ENCODE measurements at regions not wholly inside any gene's neighbourhood (a gene's known extent, or its start where the extent isn't known, plus 50 kb on each side); places are given as distances from the start of the nearest gene placed in this dataset.

DNA sequence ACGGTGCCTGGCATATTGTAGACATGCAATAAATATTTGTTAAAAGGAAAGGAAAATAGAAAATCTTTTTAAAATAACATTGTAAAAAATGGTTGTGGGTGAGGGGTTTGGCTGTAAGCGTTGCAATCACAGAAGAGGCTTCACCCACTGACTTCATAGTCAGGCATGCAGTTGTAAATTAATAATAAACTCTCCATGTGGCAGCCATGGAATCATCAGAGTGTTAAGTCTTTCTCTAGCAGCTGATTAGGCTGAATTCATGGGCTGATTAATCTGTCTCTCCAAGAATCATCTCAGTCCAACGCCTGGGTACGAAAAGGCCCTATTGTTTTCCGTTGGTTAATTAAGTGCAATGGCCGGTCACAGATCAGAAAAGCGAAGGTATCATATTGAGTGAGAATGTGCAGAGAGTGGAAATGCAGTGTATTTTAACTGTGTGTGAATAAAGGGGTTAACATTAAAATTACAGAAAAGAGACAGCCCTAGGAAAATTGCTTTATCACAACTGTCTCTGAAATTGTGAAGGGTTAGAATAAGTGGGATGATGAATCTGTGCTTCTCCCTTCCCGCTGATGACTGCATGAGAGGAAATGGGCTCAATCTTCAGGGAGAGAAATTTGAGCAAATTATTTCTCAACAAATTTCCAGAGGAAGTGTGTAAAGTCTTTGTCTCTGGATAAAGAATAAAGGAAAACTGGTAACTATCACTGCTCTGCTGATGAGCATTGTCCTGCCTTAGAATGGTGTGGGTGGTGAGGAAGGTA, 269.0 kb downstream of the FAM76B start:
- TF ChIP-seq CTCF (conservative IDR thresholded peaks at IDR 0.05; ENCODE audit: low read depth, low read length) (no peak), POLR2A (IDR thresholded peaks at IDR 0.05; ENCODE audit: low read depth, low read length) (no peak), BHLHE40 (IDR thresholded peaks at IDR 0.05; ENCODE audit: low read depth, low read length) (no peak), RCOR1 (IDR thresholded peaks at IDR 0.05; ENCODE audit: insufficient replicate concordance, low read length) (no peak), SMC3 (IDR thresholded peaks at IDR 0.05; ENCODE audit: low read depth, low read length) (no peak), USF2 (IDR thresholded peaks at IDR 0.05; ENCODE audit: low read depth, low read length) (no peak), MAFK (IDR thresholded peaks at IDR 0.05; ENCODE audit: low read depth, low read length) (no peak), ELK1 (IDR thresholded peaks at IDR 0.05; ENCODE audit: borderline replicate concordance, low read depth, low read length) (no peak), FOS (IDR thresholded peaks at IDR 0.05; ENCODE audit: low read depth, low read length) (no peak), MXI1 (IDR thresholded peaks at IDR 0.05; ENCODE audit: borderline replicate concordance, low read depth, low read length) (no peak), RAD21 (IDR thresholded peaks at IDR 0.05; ENCODE audit: low read length) (no peak), NFE2L2 (IDR thresholded peaks at IDR 0.05; ENCODE audit: low read depth, low read length) (no peak)

All from IMR-90 (cell line).